ENCODE measurements at regions not wholly inside any gene's neighbourhood (a gene's known extent, or its start where the extent isn't known, plus 50 kb on each side); places are given as distances from the start of the nearest gene placed in this dataset.
"Not testable (repeated sequence)": the region's sequence is repeated elsewhere in the genome, so short reads cannot be mapped to it uniquely, and the experiment has no call there.

GRCh38 chr9:32200241-32200640 lies 184.2 kb upstream of the ACO1 start:
- no peak for DNase-seq (ENCODE audit: low spot score)

DNA sequence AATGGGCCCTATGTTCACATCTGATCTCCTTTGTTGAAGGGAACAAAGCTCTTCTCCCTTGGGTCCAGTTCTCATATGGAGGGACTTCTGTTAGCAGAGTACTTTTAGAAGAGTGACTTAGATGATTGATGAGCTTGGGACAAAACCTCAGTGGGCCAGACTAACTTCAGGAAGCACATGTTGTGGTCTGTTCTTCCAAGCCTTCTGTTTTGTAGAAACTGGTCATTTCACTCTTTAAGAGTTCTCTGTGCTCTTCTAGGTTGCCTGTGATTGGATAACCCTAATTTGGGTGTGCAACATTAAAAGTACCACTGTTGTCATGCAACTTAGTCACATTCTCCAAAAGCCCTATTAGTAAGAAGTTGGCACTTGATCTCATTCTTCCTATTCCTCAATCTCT lies 183.5 kb upstream of the ACO1 start:
- no peak for DNase-seq (ENCODE audit: low spot score)

DNA sequence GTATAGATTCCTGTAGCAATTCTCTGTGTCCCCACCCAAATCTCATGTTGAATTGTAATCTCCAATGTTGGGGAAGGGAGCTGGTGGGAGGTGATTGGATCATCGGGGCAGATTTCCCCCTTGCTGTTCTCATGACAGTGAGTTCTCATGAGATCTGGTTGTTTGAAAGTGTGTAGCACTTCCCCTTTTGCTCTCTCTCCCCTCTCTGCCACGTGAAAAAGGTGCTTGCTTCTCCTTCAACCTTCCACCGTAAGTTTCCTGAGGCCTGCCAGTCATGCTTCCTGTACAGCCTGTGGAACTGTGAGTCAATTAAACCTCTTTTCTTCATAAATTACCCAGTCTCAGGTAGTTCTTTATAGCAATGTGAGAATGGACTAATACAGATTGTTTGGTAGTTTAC lies 175.3 kb upstream of the ACO1 start:
- not testable (repeated sequence) for DNase-seq (ENCODE audit: low spot score)

GRCh38 chr9:32218100-32218767 lies 166.2 kb upstream of the ACO1 start:
- no peak for DNase-seq (ENCODE audit: low spot score)

DNA sequence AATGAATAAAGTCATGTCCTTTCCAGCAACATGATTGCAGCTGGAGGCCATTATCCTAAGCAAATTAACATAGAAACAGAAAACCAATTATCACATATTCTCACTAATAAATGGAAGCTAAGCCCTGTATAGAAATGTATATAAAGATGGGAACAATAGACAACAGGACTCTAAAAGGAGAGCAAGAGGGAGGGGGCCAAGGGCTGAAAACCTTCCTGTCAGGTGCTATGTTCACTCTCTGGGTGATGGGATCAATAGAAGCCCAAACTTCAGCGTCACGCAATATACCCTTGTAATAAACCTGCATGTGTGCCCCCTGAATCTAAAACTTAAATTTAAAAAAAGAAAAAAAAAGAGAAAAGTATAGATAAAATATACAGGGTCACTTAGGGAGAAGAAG lies 163.7 kb upstream of the ACO1 start:
- no peak for DNase-seq (ENCODE audit: low spot score)

DNA sequence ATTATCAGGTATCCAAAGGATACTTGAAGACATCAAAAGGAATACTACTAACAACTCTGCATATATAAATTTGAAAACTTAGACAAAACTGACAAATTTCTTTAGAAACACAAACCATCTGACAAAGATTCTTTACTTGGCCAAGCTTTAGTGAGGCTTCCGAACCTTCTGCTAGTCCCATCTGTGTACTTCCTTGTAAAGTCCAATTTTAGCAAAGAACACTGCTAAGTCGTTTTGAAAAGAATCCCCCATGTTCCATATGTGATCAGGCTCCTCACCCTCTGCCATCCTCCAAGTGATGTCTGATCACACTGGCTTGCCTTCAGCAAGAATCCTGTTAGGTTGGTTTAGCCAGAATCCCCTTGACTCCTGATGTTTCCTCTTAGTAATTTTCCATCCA lies 150.0 kb upstream of the ACO1 start:
- DNase-seq (ENCODE audit: low spot score) = no peak

DNA sequence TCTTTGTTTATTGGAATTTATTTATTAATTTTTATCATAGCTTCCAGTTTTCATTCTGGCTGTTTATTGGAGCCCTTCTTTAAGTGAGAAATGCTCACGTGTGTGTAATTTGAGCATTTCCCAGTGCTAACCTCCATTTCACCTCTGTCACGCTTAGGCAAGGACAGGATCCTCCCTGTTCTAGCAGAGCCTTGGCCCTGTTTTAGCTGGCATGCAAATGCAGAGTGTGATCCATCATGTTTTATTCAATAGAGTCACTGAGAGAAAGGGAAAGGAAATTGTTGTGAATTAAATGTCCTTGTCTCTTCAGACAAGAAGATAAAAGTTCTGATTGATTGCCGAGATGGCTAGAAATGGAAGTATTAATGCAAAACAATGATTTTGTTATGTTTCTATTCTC lies 137.3 kb upstream of the ACO1 start:
- DNase-seq (ENCODE audit: low spot score) = no peak

DNA sequence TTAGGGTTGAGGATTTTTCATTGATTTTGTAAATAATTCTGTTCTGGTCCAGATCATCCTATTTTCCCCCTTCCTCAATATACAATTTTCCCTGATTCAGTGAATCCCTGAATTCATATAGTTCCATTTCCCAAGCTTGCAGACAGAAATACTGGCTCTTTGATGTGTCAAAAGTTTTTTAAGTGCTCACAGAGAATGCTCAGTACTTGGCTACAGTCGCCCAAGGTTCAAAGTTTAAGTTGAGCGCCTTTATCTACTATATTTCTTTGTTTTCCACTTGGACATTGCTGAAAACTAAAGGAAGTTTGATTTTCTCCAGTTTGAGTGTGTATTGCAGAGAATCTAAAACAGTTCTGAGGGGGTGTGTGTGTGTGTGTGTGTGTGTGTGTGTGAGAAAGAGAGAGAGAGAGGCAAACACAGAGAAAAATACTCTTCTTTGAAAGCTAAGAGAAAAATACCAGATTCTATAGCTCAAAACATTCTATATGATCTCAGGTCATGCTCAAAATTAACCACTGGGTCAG lies 136.2 kb upstream of the ACO1 start:
- DNase-seq (ENCODE audit: low spot score) = no peak

GRCh38 chr9:32251539-32251938 lies 132.9 kb upstream of the ACO1 start:
- DNase-seq (ENCODE audit: low spot score) = peak; percentile 47

DNA sequence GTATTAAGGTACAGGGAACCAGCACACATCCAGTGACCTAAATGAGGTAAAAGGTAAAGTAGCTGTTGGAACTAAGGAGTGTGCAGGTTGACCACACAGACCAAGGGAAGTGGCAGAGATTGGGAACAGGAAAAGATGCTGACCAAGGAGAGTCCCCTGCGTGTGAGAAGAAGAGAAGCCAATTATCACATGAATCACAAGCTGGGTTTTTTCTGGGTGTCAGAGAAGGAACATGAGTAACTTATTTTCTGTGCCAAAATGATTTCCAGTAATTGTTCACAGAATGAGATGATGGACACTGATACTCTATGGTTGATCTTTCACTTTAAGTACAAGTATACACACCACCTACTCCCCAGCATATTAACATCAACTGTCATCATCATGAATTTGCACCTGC lies 130.7 kb upstream of the ACO1 start:
- DNase-seq (ENCODE audit: low spot score) = no peak

DNA sequence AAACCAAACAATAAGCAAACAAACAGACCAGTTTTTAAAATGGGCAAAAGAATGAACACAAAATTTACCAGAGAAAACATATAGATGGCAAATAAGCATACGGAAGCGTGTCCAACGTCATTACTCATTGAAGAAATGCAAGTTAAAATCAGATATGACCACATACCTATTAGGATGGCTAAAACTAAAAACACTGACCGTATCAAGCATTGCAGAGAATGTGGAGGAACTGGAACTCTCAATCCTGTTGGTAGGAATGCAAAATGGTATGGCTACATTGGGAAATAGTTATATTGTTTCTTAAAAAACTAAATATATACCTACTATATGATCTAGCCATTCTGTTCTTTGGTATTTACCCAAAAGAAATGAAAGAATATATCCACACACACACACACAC lies 129.4 kb upstream of the ACO1 start:
- DNase-seq (ENCODE audit: low spot score) = no peak

- no peak for DNase-seq (ENCODE audit: low spot score)
Observed at GRCh38 chr9:32258482-32258881, 126.0 kb upstream of the ACO1 start.

DNA sequence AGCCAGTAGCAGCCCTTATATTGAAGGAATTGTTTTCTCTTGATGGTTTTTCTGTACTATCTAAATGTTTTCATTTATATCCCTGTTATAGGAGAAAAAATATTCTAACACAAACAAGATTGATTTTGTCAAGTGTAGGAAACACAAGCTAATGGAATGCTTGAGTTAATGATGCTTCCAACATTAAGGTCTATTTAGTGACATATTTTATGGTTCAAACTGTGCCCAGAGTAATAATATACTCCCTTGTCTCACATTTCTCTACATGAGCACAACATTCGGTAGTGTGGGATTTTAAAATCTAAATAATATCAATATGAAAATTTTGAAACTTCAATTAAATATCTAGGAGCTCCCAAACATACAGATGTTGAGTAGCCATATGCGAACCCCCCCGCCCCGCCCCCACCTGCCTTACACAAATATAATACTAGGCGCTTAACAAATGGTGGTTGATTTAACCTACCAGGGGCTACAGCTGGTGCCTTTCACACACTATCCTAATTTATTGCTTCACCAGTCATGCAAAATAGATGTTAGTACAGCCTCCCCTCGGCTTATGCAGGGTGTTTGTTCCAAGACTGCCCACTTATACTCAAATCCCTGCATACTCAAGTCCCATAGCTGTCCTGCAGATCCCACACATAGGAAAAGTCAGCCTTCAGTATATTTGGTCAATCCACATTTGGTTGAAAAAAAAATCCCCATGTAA lies 124.1 kb upstream of the ACO1 start:
- no peak for DNase-seq (ENCODE audit: low spot score)

GRCh38 chr9:32264170-32264864 lies 120.1 kb upstream of the ACO1 start:
- peak; percentile 62 for DNase-seq (ENCODE audit: low spot score)

- DNase-seq (ENCODE audit: low spot score) = peak; percentile 9
Observed at GRCh38 chr9:32265037-32265436, 119.4 kb upstream of the ACO1 start.

DNA sequence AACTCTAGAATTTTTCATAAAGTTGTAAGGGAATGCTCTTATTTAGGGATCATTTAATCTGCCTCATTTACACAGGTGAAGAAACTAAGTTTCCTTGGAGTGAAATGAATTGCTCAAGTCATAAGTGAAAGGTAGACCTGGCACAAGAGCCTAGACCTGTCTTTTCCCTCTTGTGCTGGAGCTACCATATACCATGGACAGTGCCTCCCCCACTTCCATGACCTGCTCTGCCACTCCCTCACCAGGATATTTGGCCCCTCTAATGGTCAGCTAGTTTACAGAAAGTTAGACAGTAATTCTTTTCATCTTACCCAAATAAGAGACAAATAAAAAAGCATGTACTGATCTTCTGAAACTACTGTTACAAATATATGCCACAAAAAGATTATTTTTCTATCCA lies 105.5 kb upstream of the ACO1 start:
- no peak for DNase-seq (ENCODE audit: low spot score)

GRCh38 chr9:32289756-32290155 lies 94.7 kb upstream of the ACO1 start:
- no peak for DNase-seq (ENCODE audit: low spot score)

DNA sequence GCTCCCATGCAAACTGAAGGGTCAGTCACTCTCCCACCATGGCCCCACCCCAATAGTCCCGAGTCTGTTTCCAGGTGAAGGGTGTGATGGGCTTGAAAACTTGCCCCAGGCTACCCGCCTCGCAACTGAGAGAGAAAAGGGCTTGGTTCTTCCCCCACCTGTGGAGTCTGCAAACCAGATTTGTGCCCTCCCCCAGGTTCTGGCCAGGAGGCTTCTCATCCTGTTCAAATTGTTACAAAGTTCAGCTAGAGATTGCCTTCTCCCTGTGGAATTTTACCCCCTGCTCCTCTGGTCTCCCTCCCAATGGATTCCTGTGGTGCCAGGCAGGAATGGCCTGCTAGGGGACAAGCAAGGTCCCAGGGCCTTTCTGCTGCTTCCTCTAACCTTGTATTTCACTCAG lies 93.1 kb upstream of the ACO1 start:
- no peak for DNase-seq (ENCODE audit: low spot score)

DNA sequence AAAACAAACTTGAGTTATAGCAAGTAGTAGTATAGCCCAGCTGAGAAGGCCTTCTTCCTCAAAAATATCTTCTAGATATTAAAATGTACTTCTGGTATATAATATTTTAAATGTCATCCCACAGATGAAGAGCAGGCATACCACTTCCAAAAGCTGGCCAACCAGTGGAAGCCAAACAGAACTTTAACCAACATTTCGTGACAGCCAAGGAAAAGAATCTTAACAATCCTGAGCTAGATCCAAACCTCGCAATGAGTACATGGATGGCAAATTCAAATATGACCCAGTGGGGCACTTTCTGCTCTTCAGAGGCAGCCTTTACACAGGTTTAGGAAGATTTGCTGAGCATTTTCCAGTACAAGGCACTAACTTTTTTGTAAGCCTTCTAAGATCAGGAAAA lies 91.8 kb upstream of the ACO1 start:
- DNase-seq (ENCODE audit: low spot score) = no peak

- no peak for DNase-seq (ENCODE audit: low spot score)
Observed at GRCh38 chr9:32293091-32293490, 91.4 kb upstream of the ACO1 start.

GRCh38 chr9:32294106-32294505 lies 90.3 kb upstream of the ACO1 start:
- no peak for DNase-seq (ENCODE audit: low spot score)

DNA sequence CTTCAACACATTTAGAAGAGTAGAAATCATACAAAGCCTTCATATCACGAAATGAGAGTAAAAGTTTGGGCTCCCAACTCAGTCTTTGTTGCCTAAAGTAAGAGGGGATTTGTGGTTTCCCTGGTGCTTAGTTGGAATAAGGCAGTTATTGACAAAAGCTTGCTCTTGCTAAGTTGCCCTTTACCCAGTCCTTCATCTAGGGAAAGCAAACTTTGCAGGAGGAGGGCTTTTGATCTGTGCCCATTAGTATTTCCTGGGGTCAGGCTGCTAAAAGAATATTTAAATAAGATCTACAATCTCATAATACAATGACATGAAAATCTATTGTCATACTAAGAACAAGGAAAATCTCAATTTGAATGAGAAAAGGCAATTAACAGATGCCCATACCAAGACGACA lies 84.1 kb upstream of the ACO1 start:
- no peak for DNase-seq (ENCODE audit: low spot score)

DNA sequence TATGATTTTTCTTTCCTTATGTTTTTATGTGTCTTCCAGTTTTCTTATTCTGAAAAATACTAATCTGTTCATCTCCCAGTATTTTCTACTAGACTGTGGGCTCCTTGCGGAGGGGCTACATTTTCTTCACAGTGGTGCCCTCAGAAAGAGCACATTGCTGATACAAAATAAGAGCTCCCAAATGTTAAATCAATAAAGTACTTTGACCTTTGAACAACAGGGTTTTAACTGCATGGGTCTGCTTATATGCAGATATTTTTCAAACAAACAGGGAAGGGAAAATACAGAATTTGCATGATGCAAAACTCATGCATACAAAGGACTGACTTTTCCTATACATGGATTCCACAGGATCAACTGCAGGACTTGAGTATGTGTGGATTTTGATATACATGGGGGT lies 79.9 kb upstream of the ACO1 start:
- DNase-seq (ENCODE audit: low spot score) = no peak
